GM18520 (cell line): ENCODE measurements at regions not wholly inside any gene's neighbourhood (a gene's known extent, or its start where the extent isn't known, plus 50 kb on each side); places are given as distances from the start of the nearest gene placed in this dataset.

Source experiments
- ATAC-seq: cut with Tn5 transposase; IDR thresholded peaks from one replicate; pipeline ENCODE4 v1.9.1; 2021; ENCODE audit not compliant: unreplicated experiment

DNA sequence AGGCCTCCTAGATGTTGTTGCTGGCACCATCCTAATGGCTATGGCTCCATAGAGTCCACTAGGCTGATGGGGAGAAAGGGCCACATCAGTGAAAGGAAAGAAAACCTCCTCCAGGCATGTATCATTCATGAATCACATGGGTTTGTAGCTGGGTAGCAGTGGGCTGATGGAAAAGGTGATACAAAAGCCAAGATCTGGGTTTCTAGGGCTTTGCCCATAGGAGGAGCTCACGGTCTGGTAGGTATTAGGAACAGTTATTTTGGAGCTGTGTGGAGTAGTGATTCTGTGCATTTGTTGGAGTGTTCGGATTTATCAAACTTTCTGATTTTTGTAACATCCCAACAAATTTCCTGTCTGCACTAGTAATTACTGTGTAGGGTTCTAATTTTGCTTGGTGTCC lies 259.2 kb downstream of the SLC4A3 start:
- ATAC-seq = no peak

- no peak for ATAC-seq
Measured at GRCh38 chr2:219887870-219888269, 260.4 kb downstream of the SLC4A3 start.

DNA sequence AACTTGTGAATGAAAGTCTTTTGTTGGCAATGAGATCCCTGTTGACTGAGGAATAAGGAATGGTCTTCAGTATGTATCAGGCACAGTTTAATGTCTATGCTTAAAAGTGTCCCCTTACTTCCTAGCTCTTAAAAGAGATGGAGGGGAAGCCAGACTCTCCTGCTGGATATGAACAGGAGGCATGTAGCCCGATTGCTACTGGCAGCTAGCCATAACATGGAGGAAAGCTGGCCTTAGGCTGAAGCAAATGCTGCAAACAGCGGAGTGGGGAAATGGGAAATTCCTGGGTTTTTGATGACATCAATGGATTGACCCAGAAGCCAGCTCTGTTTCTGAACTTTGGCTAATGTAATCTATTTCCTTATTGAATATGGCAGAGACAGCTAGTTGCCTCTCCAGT lies 266.1 kb downstream of the SLC4A3 start:
- no peak for ATAC-seq

- no peak for ATAC-seq
Measured at GRCh38 chr2:219897456-219897855, 270.0 kb downstream of the SLC4A3 start.

DNA sequence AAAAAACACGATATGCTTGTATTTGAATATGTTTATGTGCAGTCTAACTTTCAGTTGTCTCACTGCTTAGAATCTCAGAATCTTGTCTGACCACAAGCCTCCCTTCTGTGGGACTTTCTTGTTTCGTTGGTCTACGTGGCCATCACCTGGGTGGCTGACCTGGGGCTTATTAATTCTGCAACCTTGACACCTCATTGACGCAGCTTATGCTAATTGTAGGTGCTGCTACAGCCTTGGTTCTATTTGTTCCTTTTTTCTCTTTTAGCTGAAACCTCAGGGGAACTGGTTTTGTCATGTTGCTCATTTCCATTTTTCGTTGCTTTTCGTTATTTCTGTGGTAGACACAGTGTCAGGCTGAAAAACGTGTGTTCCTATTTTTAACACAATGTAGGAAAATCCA lies 273.7 kb downstream of the SLC4A3 start:
- peak; percentile 68 for ATAC-seq

DNA sequence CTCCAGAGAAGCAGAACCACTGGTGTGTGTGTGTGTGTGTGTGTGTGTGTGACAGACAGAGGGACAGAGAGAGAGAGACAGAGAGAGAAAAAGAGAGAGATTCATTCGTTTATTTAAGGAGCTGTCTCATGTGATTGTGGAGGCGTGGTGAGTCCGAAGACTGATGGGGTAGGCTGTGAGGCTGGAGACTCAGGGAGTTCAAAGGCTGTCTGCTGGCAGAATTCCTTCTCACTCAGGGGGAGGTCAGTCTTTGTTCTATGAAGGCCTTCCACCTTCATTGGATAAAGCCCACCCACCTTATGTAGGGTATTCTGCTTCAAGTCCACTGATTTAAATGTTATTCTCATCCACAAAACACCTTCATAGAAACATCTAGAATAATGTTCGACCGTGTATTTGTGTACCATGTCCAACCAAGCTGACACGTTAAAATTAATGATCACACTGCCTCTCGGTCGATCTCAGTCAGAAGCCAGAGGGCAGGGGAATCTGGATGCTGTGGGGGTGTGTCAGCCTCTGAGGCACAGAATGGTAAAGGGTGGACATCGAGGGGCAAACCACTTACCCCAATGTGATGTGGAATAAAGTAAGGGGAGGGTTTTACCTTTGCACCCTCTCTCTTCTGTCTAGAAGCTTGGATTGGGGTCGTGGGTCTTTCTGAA lies 275.6 kb downstream of the SLC4A3 start:
- ATAC-seq = no peak

DNA sequence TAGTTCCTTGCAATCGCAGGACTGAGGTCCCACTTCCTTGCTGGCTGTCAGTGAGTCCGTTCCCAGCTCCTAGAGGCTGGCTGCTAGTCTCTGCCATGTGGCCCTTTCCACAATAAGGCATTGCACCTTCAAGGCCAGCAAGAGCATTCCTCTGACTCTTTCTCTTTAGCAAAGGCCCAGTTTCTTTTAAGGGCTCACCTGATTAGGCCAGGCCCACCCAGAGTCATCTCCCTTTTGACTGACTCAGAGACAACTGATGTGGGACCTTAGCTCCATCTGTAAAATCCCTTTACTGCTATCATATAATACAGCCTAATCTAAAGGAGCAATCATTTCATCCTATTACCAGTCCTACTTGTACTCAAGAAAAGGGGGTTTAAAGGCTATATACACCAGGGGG lies 278.2 kb downstream of the SLC4A3 start:
- no peak for ATAC-seq

- ATAC-seq = no peak
Measured at GRCh38 chr2:219906114-219907010, 278.9 kb downstream of the SLC4A3 start.

DNA sequence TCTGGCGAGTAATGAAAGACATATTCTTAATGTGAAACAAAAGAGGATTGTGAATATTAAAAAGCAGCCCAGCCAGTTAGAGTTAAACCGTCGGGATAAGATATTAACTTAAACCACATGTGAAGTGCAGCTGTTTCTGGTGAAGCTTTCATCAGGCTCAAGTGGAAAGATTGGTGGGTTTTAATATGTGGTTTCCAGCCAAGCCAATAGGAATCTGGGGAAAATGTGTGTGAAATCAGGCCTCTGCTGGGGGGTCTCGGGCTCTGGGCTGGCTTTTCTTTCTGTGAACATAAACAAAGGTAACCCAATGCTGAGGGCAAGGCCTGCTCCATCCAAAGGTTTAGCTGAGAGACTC lies 279.6 kb downstream of the SLC4A3 start:
- ATAC-seq = no peak

- ATAC-seq = no peak
Measured at GRCh38 chr2:219908538-219908937, 281.1 kb downstream of the SLC4A3 start.

DNA sequence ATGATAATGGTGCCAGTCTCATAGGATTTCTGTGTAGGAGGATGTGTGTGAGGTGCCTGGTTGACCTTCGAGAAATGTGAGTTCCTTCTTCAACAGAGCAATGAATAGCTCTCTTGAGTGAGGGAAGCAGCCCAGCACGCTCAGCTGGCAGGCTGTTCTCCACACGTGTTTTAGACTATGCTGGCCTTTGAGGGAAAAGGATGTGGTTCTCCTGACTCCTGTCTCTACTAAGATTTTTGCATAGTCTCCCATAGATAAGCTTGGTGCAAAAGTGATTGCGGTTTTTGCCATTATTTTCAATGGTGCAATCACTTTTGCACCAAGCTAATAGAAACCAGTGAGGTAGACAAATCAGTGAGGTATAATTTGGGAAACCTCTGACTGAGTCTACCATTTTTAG lies 284.1 kb downstream of the SLC4A3 start:
- ATAC-seq = no peak

DNA sequence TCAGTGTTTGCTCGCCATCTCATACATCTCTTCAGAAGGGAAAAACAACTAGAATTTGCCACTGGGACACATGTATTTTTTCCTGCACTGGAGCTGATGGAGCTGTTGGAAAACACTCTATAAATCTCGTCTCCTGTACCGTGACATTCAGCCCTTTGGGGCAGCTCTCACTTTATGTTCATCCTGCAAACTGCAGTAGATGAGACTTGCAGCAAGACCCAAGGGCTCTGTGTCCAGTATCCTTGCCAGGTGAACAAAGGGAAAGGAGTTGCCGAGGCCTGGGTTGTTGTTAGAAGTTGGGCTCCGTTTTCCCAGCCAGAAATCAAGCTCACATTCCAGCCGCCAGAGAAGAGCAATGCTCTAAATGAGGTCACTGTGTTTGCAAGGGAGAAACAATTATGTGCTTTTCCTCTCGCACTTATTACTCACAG lies 285.1 kb downstream of the SLC4A3 start:
- ATAC-seq = no peak

GRCh38 chr2:219914577-219914976 lies 287.1 kb downstream of the SLC4A3 start:
- no peak for ATAC-seq

DNA sequence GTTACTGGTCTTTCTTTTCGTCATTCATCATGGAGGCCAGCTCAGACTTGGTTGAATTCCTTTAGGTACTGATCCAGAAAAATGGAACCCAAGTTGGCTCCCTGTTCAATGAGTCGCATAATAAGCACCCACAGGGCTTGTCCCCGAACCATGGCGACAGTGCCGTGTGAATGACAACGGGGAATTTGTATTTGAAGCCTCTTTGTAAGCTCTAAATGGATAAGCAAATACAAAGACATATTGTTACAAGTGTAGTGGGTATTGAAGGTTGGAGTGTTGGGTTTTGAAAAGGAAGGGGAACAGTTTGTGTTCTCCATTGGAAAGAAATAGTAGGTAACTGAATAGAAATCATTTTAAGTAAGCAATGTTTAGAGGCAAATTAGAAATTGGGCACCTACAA lies 288.9 kb downstream of the SLC4A3 start:
- ATAC-seq = no peak

- ATAC-seq = no peak
Measured at GRCh38 chr2:219916726-219917440, 289.5 kb downstream of the SLC4A3 start.

GRCh38 chr2:219918254-219918653 lies 290.8 kb downstream of the SLC4A3 start:
- ATAC-seq = no peak

GRCh38 chr2:219918944-219919343 lies 291.5 kb downstream of the SLC4A3 start:
- ATAC-seq = no peak

DNA sequence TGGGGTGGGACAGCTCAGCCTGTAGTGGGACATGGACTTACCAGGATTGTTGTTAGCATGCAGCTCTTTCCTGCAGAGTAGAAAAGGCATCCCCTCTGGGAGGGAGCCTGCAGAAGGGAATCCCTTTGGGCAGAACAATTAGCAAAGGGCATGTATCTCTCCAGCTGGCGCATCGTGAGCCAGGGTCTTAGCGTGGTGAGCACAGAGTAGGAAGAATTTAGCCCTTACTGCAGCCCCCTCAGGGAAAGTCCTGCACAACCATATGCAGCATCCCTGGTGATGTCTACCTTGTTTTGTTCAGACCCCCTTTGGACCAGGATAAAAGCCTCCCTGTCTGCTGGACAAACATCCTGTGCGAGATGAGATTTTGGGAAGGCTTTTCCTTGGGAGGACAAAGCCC lies 292.1 kb downstream of the SLC4A3 start:
- no peak for ATAC-seq

GRCh38 chr2:219929835-219930234 lies 302.4 kb downstream of the SLC4A3 start:
- no peak for ATAC-seq

GRCh38 chr2:219939647-219940046 lies 312.2 kb downstream of the SLC4A3 start:
- ATAC-seq = no peak

DNA sequence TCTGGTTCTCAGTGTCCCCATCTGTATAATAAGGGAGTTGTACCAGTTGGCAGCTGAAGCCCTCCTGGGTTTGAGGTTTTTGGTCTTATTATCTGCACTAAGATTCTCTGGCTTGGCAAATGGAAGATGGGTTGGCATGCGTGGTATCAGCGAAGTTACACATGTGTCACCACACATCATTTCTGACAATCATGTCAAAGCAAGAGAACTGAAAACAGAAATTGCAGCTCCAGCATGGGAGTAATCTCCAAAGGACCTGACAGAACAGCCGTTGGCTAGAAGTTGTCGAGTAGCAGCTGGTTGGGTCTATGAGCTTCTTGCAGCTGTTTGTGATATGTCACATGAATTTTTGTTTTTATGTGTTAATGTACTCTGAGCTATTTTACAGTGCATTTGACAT lies 317.4 kb downstream of the SLC4A3 start:
- no peak for ATAC-seq

GRCh38 chr2:219946021-219946420 lies 318.6 kb downstream of the SLC4A3 start:
- ATAC-seq = no peak
